GM12891 (cell line): ENCODE measurements at regions not wholly inside any gene's neighbourhood (a gene's known extent, or its start where the extent isn't known, plus 50 kb on each side); places are given as distances from the start of the nearest gene placed in this dataset.

Experiments used
- PAX5 ChIP-seq: IDR thresholded peaks from 2 replicates; pipeline ENCODE4 v1.6.1; 2011; ENCODE audit warnings: low read length, moderate library complexity, mild to moderate bottlenecking; ENCODE audit not compliant: insufficient read depth, severe bottlenecking
- POLR2A ChIP-seq: IDR thresholded peaks from 2 replicates; pipeline ENCODE4 v1.6.1; 2011; ENCODE audit warnings: low read depth, low read length, control low read depth
- POLR2AphosphoS5 ChIP-seq: IDR thresholded peaks from 2 replicates; pipeline ENCODE4 v1.6.1; 2011; ENCODE audit warnings: low read depth, low read length, control low read depth
- POU2F2 ChIP-seq: IDR thresholded peaks from 2 replicates; pipeline ENCODE4 v1.6.1; 2011; ENCODE audit warnings: low read depth, mild to moderate bottlenecking, control low read depth, low read length, moderate library complexity
- SPI1 ChIP-seq: IDR thresholded peaks from 2 replicates; pipeline ENCODE4 v1.6.1; 2011; ENCODE audit warnings: low read depth, low read length, control low read depth
- TAF1 ChIP-seq: IDR thresholded peaks from 2 replicates; pipeline ENCODE4 v1.6.1; 2011; ENCODE audit warnings: low read depth, low read length, control low read depth

DNA sequence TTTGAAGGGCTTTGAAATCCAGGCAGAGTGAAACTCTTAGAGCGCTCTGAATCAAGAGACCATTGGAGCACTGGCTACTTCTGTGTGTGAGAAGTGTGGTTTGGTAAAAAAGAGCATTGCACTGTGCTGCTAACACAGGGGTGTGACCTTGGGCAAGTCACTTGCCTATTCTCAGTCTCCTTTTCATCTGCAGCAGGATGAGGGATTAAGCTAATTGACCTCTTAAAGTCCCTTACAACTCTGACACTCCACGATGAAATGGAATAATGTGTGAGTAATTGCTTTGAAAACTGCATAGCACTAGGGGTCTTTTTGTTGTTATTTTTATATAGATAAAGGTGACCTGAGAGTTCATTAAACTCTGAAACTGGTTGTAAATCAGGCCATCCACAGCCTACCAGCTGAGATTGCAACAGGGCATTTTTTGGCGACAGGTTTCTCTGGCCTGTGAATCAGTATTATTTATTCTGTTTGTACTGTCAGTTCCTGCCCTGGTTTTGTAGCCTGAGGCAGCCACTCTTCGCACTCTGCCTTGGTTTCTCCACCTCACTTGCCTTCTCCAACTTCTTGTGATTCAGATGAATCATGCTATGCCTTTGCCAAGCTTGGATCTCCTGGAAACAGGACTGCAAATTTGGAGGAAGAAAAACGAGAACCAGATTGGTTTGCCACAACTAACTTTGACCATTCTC is 159.9 kb upstream of the PARP11 start:
- TF ChIP-seq POLR2A (no peak), TAF1 (no peak), POLR2AphosphoS5 (no peak), PAX5 (no peak), SPI1 (no peak), POU2F2 (no peak)
